Stimulated activated CD4-positive, alpha-beta T cell treated with anti-CD3 and anti-CD28 coated beads, Interleukin-12 subunit alpha, Interleukin-12 subunit beta, amount 100 ng/mL, for 48 hours (primary cell): ENCODE measurements at regions not wholly inside any gene's neighbourhood (a gene's known extent, or its start where the extent isn't known, plus 50 kb on each side); places are given as distances from the start of the nearest gene placed in this dataset.

Source experiments
- DNase-seq, 3 donors: peaks; one replicate each; pipeline ENCODE4 v3.0.0-alpha.2; 2020; ENCODE audit warnings: low read depth in 2 of 3, low spot score in 1 of 3

GRCh38 chr15:66927201-66928077, 138.0 kb upstream of the SMAD3 start:
- DNase-seq, result no peak

GRCh38 chr15:66928101-66928500, 137.3 kb upstream of the SMAD3 start:
- no peak for DNase-seq

DNA sequence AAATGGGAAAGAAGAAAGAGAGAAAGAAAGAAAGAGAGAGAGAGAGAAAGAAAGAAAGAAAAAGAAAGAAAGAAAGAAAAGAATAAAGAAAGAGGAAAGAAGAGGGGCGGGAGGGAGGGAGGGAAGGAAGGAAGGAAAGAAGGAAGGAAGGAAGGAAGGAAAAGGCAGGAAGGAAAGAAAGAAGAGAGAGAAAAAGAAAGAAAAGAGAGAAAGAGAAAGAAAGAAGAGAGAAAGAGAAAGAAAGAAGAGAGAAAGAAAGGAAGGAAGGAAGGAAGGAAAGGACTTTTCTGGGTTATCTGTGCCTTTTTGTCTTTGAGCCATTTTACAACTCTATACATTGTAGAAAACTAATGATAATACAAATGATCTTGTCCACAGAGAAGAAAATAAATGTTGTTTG, 136.6 kb upstream of the SMAD3 start:
- no peak for DNase-seq

- no peak for DNase-seq
Measured at GRCh38 chr15:66929843-66930402, 135.5 kb upstream of the SMAD3 start.

DNA sequence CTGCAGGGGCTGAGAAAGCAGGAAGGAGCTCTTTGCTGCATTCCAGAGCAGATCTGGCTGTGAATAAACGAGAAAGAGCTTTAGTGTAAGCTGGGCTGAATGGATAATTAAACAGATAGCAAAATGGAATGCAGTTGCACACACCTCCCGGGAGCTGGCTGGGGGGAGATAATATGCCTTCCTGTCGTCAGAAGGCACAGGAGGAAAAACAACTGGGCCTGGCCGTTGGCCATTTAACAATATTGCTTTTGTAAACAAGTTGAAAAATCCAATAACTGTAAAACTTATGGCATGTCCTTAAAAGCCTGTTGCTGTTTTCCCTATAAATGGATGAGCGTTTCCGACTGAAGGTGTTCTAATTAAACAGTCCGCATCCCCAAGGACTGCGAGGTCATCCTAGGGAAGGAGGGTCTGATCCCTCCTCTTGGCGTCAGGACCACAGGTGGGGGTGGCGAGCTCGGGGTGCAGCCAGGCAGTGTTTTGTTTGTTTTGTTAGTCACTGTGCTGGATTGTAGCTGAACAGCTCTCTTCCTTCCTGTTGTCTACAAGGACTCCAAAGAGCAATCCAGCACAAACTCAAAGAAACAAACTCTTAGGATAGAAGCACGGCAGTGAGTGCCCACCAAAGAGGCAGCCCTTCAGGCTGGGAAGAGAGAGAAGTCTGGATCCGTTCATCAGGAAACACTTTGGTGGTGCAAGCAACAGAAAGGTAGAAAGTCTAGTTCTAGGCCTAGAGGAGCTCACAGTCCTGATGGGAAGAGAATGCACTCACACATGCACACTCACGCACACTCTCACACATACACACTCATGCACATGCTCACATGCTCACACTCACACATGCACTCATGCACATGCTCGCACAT, 133.4 kb upstream of the SMAD3 start:
- DNase-seq, result no peak

DNA sequence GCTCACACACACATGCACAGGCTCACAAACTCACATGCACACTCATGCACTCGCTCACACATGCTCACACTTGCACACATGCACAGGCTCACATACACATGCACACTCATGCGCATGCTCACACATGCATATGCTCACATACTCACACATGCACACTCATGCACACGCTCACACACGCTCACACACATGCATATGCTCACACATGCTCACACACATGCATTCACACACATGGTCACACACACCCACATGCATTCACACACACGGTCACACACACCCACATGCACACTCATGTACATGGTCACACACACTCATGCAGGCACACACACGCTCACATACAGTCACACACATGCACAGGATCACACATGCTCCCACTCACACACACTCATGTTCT, 132.8 kb upstream of the SMAD3 start:
- DNase-seq, result no peak

DNA sequence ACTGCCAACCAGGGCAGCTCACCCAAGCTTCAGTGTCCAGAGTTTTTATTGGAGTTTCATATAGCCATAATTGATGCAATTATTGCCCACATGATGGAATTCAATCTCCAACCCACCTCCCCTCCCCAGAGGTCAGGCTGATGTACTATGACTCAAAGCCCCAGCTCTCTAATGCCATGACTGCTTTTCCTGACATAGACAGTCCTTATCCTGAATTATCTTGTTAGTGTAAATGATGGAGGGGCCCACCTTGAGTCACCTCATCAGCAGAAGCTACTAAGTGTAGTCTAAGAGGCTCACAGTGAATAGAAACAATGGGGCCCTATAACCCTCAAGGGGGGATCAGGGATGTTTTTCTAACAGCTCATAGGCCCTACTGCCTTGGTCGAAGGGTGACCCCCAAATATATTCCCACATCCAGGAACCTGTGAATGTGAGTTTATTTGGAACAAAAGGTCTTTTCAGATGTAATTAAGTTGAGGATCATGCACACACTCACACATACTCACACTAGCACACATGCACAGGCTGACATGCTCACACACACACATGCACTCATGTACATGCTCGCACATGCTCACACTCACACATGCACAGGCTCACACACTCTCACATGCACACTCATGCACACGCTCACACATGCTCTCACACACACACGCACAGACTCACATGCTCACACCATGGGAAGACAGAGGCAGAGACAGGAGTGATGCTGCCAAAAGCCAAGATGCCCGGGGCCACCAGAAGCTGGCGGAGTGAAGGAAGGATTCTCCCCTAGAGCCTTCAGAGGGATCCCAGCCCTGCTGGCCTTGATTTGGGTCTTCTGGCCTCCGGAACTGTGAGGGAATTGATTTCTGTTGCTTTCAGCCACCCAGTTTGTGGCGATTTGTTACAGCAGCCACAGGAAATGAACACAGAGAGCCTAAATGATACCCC, 131.2 kb upstream of the SMAD3 start:
- no peak for DNase-seq

- DNase-seq, result no peak
Measured at GRCh38 chr15:66934868-66935520, 130.4 kb upstream of the SMAD3 start.

DNA sequence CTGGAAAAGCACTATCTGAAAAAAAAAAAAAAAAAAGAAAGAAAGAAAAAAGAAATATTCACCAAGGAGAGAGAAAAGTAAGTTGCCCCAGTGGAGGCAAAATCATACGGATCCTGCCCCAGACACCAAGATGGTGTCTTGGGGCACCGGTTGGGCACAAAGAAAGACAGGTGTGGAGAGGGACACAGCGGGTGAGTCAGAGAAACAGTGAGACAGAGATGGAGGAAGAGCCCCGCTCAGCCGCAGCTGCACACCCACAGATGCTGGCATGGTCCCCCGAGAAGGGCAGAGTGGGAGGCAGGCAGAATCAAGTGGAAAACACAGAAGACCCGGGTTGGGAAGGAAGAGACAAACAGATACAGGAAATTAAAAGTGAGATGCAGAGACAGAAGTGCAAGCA, 129.7 kb upstream of the SMAD3 start:
- no peak for DNase-seq

DNA sequence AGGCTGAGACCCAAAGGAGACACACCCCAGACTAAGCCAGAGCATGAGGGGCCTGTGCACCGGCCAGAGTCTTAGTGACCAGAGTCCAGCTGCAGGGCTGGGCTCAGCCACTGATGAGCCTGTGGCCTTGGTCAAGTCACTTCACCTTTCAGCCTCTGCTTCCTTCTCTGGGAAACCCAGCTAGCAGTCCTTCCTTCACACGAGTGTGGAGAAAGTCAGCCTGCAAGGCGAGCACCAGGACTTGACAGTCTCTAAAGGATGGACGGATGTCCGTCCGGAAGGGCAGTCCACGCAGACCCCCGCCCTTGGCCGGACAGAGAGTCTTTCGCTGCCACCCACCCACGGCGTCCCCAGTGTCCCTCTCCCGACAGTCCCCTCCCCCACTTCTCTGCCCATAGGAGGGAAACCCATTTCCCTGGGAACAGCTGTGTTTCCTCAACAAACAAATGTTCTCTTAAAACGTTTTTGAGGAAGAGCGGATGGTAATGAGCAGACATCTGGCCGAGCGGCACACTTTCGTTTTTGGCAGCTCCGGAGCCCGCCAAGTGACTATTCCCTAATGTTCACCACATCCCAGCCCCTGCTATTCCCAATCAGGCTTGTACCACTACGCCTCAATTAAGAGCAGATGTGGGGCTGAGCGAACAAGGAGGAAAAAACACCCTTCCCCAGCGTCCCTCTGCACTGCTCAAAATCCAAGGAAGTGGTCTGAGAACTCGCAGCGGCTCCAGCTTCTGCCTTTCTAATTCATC, 129.1 kb upstream of the SMAD3 start:
- no peak for DNase-seq

GRCh38 chr15:66936861-66937582, 128.4 kb upstream of the SMAD3 start:
- DNase-seq, result no peak

DNA sequence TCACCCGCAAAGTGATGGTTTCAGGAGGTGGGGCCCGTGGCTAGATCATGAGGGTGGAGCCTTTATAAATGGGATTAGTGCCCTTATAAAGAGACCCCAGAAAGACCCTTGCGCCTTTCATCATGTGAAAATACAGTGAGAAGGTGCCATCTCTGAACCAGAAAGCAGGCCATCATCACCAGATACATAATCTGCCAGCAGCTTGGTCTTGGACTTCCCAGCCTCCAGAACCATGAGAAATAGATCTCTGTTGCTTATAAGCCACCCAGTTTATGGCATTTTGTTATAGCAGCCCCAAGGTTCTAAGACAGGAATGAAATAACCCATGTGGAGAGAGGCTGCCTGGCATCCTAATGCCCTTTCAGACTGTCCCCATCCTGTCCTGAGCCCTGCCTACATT, 127.8 kb upstream of the SMAD3 start:
- DNase-seq, result no peak

GRCh38 chr15:66938114-66938830, 127.1 kb upstream of the SMAD3 start:
- no peak for DNase-seq

DNA sequence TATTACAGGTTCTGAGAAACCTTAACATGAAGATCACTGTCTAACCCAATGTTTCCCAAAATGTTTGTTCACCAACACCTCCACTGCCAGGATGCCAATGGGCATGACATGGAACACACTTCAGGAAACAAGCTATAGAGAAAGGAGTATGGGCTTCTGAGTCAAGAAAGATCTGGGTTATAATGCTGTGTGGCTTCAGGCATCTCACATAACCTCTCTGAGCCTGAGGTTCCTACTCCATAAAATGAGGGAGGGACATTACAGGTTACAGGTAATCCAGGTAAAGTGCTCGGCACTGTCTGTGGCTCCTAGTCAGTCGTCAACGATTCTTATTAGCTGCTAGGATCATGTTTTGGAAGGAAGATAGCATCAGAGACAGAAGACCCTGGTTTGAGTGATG, 126.4 kb upstream of the SMAD3 start:
- DNase-seq, result no peak

DNA sequence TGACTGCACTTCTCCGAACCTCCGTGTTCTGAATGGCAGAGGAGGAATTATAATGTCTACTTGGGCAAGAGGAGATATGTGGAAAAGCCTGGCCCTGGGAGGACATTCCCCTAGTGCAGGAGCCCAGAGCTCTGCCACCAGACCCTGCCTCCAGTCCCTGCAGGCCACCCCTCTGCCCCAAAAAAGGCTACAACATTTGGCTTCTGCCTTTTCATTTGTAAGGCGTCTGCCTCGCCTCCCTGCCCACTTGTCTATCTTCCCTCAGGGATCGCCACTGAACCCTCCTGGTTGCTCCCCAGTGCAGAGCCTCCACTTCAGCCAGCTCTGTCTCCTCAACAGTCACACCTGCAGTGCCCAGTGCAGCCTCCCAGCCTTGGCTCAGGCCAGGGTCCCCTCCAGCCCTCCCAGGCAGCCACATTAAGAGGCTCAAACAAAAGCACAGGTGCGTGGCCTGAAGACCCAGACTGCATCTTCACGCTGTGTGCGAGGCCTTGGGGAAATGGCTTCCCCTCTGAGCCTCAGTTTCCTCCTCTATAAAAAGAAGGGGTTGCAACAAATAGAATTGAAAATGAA, 125.9 kb upstream of the SMAD3 start:
- no peak for DNase-seq

DNA sequence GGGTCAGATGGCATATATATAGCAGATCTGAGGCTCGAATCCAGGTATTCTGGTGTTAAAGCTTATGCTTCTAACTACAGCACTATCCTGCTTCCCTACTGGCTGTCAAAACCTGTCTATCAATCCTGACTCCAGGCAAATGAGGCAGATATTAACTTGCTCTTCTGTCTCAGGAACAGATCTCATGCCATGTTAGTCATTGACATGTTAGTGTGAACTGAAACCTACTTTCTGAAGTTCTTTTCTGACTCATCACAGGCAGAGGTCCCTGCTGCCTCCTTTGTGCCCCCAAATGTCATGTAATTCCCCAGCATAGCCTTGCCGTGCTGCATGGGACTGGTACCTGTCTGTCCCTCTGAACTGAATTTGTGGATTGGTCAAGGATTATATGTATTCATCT, 125.0 kb upstream of the SMAD3 start:
- DNase-seq, result no peak

- no peak for DNase-seq
Measured at GRCh38 chr15:66941108-66941711, 124.2 kb upstream of the SMAD3 start.

DNA sequence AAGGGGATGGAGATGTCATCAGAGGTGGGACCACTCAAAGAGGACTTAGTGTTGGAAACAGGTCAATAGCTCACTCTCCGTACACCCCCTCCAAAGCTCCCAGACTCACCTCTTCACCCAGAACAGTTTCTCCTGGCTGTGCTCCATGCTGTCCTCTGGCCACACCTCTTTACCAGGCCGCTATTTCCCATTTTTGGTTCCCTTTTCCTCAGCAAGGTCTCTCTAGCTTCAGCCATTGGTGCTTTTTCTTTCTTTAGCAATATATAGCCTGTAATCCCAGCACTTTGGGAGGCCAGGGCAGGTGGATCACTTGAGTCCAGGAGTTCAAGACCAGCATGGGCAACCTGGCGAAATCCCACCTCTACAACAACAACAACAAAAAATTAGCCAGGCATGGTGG, 123.6 kb upstream of the SMAD3 start:
- DNase-seq, result no peak
